Dermis microvascular lymphatic vessel endothelial cell (primary cell): ENCODE measurements at regions not wholly inside any gene's neighbourhood (a gene's known extent, or its start where the extent isn't known, plus 50 kb on each side); places are given as distances from the start of the nearest gene placed in this dataset.

Source experiments
- DNase-seq, 2 donors: peaks; one replicate each; pipeline versions ENCODE4 v3.0.0 to v3.0.0-alpha.2; 2010; ENCODE audit warnings: low read depth in 2 of 2

DNA sequence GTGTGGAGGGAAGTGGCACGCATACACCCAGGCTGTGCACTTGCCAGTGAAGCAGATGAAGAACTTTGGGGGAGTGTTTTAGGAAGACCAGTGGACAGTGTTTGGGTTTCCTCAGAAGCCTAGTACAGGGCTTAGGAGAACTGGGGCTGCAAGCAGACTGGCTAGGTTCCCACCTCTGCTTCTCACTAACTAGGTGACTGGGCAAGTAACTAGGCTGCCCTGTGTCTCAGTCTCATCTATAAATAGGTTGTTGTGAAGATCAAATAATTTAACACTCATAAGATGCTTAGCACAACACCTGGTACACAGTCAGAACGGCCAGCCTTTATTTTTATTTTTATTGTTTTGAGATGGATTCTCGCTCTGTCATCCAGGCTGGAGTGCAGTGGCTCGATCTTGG lies 312.1 kb downstream of the CDH26 start:
- no peak for DNase-seq

DNA sequence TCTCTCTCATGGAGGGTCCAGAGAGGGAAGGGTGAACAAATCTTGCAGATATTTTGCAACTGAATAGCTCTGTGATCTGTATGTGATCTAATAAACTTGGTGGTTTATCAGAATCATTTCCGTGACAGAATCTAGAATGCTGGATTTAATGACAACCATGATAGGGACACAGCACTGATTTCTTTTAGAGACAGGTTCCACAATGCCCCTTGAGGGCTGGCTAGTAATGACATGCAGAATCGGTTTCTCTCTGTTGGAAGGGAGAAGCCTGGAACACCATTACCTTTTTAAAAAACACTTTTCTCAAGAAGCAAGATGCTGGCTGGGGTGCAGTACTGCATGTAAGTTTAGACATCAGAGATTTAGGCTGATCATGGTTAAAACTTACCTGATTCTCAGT lies 313.4 kb downstream of the CDH26 start:
- no peak for DNase-seq

DNA sequence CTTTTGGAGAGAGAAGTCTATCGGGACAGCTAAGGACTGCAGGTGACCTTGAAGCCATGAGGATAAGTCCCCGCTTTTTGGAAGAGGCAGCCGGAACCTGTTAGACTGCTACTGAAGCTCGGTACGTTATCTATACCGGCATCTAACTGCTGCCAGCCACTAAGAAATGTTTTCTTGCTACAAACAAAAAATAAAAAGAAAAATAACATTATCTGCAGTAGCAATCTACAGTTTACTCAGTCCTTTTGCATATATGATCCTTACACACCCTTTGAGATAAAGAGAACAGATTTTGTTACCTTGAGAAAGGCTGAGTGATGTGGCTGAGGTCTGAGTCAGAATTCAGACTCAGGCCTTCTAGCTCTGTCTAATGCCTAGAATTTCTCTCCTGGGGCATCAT lies 314.6 kb downstream of the CDH26 start:
- no peak for DNase-seq

DNA sequence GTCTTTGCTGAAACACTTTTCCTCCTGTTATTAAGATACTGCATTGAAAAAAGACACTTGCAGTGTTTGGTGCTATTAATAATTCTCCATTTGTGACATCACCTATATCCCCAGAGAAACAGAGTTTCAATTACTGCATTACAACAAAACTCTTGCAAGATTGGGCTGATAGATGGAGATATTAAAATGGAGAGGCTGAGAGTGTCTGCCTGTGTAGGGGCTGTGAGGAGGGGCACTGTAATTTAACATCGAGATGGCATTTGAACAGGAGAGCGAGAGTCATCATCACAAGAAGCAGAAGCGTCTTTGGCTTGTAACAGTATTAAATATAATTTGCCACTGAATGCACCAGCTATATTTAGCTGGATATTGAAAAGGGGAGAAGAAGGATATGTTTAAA lies 316.5 kb downstream of the CDH26 start:
- DNase-seq = no peak

DNA sequence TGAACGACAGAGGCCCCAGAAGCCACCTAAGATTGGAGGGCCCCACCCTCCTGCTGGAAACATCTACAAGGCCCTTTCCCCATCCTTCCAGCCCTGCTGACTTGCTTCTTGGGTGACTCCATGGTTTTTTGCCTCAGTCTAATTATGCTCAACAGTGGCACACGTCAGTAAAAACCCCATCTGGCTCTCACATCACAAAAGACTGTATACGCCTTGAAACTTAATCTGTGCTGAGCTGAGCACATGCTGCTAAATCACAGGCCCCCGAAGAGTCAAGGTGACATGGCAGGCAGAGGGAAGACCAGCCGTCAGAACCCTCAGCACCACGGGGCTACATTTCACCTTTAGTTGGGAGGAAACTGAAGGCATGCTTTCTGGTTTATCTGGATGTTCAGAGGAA lies 323.1 kb downstream of the CDH26 start:
- no peak for DNase-seq

DNA sequence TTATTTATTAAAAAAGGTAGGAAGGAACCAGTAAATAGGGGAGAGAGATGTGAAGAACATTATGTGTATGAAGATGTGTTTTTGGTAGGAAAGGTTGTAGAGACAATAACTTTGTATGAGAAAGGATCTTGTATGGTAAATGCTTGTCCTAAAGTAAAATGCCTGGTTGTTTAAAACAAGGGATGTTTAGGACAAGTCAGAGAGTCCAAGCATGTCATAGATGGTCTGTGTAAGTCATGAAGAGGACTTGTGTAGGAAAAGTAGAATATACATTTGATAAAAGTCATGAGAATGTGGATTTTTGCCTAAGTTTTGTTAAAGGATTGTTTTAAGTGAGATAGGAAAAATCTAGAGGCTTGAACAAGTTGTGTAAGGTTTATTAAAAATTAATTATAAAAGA lies 325.1 kb downstream of the CDH26 start:
- DNase-seq = no peak

DNA sequence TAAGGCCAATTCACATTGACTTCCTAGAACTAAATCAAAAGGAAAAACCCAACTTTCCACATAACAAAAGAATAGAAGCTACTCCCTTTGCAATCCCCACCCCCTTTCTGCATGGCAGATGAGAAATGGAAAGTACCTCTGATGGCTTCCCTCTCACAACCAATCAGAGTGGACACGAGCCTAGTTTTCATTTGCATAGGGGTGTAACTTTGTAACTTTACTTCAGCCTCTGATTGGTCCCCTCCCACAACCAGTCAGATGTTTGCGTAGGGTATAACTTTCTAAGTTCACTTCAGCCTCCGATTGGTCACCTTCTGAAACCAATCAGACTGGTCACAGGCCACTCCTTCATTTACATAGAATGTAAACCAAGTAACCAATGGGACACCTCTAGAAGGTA lies 328.5 kb downstream of the CDH26 start:
- DNase-seq = no peak

DNA sequence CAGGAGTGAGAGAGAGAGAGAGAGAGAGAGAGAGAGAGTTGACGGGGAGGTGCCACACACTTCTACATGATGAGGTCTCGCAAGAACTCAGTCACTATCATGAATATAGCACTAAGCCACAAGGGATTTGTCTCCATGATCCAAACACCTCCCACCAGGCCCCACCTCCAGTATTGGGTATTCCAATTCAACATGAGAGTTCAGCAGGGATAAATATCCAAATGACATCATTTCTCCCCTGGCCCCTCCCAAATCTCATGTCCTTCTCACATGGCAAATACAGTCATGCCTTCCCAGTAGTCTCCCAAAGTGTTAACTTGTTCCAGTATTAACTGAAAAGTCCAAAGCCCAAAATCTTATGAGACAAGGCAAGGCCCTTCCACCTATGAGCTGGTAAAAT lies 330.7 kb downstream of the CDH26 start:
- DNase-seq = no peak

DNA sequence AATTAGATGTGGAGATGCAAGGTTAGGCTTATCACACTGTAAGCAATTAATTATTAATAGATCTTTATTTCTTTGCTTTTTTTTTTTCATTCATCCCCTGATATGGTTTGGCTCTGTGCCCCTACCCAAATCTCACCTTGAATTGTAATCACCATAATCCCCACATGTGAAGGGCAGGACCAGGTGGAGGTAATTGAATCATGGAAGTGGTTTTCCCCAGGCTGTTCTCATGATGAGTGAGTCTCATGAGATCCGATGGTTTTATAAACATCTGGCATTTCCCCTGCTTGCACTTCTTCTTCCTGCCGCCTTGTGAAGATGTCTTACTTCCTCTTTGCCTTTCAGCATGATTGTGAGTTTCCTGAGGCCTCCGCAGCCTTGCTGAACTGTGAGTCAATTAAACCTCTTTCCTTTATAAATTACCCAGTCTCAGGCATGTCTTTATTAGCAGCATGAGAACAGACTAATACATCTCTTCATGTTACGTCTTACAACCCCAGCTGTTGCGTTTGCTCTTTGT lies 333.8 kb downstream of the CDH26 start:
- DNase-seq = no peak

DNA sequence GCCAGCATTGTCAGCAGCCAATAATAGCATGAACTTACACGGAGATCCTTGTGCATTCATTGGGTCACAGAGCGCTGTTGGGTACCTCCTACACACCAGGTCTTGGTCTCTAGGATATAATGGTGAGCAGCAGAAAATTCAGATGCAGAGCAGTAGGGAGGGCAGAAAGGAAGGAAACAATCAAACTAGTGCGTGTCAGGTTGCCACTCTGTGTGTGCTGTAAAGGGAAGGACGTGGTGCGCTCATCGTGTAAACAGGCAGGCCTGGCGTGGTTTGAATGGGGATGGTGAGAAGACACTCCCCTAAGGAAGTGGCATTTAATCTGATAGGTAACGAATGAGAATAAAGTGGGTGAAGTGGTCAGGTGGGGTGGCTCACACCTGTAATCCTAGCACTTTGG lies 336.4 kb downstream of the CDH26 start:
- DNase-seq = no peak

DNA sequence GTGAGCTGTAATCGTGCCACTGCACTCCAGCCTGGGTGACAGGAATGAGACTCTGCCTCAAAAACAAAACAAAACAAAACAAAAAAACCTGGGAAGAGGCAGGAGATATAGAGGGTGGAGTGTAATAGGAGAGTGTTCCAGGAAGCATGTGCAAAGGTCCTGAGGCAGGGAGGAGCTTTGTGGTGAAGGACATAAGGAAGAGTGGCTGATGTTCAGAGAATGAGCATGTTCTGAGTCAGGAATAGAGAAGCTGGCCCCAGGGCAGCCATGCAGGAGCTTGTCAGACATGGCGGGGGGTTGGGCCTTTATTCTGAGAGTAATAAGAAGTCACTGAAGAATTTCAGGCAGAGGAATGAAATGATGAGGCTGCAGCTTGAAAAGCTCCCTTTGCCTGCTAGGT lies 337.0 kb downstream of the CDH26 start:
- no peak for DNase-seq

DNA sequence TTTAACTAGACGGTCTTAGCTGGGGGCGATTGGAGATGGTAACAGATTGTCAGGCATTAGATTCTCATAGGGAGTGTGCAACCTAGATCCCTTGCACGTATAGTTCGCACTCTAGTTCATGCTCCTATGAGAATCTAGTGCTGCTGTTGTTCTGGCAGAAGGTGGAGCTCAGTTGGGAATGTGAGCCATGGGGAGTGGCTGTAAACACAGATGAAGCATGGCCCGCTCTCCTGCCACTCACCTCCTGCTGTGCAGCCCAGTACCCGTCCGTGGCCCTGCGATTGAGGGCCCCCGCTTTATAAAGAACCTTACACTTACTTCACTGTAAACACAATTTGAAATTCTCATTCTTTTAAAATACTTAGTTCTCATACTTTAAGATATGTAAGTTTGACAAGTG lies 339.4 kb downstream of the CDH26 start:
- no peak for DNase-seq

DNA sequence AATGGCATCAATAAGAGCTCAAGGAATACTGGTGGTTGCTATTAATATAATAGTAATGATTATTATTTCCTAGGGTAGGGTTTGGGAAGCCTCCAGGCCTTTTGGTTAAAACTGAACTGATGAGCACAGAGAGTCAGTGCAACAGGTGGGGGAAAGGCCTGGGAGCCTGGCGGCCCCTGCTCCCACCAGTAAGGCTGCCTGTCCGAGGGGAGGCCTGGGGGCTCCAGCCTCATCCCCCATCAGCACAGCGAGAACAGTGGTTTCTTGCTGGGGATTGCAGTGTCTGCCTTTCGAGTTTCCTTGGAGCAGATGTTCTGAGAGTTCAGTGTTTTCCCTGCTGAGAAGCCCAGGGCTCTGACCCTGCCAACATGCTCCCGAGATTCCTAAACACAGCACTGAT lies 340.4 kb downstream of the CDH26 start:
- DNase-seq = no peak

DNA sequence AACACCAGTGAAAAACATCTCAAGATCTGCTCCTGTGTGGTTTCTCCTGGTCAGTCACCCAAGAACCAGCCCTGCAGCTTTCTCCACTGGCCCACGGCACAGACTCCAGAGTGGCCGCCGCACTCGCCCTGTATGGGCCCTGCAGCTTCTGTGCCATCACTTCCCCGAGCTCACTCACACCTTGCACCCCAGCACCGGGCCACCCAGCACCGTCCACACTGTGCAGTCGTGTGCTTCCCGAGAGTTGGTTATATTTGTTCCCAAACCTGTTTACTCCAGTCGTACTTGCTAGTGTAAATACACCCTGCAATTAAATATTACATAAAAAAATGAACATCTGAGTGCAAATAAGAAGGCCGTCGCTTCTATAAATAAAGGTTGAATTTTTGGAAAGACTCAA lies 341.7 kb downstream of the CDH26 start:
- DNase-seq = no peak

DNA sequence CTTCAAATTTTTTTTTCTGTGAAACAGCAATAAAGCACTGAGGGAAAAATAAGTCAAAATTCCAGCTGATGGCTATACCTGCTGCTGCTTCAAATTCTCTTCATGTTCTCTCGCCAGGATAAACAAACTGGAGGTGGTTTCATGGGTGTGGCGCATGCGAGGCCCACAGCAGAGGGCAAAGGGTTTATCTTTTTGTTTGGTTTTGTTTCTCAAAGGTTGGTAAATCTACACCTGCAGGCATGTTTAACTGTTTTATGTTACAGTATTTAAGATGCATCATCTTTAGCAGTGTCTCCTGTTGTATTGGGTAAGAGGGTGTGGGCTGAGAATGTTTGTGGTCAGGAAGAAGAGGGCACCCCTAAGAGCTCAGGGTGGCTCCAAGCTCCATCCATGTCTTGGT lies 342.2 kb downstream of the CDH26 start:
- no peak for DNase-seq

DNA sequence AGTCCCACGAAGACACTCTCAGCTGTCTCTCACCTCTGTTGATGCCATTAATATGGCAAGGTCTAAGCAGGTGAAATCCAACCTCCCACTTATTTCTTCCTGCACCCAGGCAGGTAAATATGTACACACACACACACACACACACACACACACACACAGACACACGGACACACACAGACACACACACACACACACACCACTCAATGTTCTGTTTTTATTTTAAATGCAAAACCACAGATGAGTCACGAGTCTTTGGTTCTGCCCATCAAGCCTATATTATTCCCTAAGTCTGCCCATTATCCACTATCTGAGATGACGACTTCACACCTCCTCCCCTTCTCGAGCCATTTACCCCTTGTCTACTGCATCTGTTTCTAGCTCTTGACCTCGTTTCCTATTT lies 344.7 kb downstream of the CDH26 start:
- no peak for DNase-seq

DNA sequence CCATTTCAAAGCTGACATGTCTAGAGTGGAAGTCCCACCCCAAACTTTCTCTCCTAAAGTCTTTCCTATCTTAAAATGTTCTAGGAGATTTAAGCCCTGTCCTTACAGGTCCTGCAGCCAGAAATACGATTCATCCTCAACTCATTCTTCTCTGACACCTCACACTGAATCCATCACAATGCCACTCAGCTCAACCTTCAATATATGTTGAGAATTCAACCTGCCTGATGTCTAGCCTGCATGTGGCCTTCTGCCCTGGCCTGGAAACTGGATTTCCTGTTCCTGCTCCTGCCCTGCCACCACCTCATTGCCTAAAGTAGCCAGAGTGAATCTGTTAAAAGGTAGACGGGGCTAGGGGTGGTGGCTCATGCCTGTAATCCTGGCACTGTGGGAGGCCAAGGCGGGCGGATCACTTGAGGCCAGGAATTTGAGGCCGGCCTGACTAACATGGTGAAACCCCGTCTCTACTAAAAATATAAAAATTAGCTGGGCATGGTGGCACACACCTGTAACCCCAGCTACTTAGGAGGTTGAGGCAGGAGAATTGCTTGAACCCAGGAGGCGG lies 345.9 kb downstream of the CDH26 start:
- no peak for DNase-seq

DNA sequence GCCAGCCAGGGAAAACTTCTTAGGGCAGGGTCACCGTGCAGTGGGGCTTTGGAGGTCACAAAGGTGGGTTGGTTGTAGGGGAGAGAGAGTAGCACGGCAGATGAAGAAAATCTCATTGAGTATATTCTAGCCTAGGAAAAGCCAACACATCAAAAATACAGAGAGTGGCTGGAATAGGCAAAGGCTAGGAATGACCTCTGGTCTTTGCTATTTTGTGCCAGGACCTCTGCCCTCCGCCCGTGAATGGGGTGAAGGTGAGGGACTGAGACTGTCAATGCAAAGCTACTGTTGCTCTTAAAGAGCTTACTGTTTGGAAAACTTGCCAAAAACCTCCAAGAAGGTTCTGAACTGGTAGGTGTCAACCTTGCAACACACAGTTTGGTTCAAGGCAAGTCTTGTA lies 346.7 kb downstream of the CDH26 start:
- no peak for DNase-seq

DNA sequence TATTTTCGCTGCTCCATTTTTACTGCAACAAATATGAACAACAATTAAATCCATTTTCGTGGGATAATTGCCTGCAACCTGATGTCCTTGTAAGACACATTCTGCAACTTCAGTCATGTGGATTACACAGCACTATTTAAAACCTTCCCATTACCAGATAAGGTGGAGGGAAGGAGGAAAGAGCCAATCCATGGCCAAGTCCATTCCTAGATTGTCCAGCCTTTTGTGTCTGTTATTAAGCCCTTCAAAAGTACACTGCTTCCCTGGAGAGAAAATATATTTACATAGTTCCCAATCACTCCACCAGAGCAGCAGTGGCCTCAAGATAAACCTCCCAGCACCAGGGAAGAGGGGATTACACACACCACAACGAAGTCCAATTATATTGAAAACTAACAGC lies 347.9 kb downstream of the CDH26 start:
- DNase-seq = no peak

DNA sequence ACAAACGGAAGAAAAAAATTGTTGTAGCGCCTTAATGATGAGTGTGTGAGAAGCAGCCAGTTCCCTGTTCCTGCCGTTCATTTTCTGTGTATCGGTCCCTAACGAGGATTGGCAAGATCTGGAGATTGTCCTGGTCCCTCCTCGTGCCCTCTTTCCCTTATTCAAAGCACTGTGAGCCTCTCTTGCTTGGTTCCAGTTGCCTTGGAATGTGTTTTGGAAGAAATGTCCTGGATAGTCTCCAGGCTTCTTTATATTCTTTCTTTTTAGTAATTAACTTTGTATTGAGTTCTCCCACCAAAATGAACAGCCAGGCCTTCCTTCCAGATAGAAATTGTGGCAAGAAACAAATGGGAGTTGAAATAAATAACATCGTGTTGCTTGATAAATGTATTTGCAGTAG lies 348.3 kb downstream of the CDH26 start:
- DNase-seq = no peak

DNA sequence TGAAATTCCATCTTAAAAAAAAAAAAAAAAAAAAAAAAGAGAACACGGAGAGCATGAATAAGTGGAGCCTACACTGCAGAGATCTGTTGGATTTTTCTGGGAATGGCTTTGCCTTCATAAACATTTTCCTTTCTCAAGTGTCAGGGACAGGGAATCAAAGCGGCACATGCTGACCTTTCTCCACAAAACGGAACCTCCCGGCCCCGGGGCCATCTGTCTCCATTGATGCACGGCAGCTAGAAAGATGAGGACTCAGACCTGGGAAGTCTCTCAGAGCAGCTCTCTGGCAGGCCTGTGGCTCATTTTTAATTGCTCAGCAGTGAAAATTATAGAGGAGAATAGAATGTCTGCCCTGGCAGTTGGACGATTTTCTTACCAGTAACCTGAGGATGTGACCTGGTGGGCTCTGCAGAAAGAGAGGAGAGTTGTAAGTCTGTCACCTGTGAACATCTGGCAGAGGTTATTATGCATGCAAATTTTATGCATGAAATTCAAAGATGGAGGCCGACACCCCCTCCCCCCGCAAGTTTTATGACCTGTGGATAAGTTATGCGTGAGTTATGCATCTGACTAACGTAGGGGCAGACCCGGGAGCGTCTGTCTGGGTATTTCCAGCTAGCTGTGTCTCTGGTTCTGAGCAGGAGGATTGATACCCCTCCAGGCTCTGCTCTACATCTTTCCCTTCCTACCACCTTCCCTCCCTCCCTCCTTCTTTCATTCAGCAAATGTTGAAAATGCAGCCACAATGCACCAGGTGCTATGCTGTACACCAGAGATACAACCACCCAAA lies 352.5 kb downstream of the CDH26 start:
- no peak for DNase-seq

DNA sequence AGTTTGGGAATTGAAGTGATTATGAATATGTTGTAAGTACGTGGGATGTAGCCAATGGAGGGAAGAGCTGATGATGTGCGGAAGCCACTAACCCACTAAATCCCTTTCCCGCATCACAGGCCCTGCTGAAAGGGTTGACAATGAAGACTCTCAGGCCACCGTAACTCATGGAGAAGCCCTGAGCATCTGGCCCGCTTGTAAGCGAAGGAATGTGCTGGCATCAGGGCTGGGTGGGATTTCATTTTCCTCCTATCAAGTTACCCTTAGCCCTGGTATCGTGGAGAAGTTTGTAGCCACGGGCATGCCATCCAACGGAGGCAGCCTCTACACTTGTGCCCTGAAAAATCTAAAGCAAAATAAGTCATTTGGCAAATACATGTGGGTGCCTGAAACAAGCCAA lies 355.0 kb downstream of the CDH26 start:
- no peak for DNase-seq

DNA sequence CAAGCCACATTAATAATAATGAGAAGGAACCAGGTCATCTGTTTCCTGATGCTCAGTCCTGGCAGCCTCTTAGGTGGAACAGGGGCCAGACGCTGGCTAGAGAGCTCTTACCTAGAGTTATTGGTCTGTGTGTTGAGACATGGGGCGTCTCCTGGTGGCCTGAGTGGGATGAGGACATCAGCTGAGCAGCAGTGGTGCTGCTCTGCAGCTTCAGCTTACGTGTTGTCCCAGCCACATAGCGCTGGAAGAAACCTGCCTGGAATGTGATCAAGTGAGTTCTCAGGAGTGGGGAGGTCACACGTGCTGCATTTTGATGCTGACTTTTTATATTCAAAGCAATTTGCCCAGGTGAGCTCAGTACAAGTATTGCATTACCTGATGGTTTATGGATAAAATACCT lies 355.4 kb downstream of the CDH26 start:
- DNase-seq = no peak

DNA sequence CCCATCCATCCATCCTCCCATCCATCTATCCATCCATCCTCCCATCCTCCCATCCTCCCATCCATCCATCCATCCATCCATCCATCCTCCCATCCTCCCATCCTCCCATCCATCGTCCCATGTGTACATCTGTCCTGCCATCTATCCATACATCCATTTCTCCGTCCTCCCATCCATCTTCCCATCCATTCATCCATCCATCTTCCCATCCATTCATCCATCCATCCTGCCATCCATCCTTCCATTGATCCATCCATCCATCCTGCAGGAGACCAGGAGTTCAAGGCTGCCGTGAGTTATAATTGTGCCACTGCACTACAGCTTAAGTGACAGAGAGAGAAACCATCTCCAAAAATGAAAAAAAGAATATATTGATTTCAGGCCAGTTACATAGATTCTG lies 356.5 kb downstream of the CDH26 start:
- no peak for DNase-seq
